SKM-1 (cell line): ENCODE measurements at regions not wholly inside any gene's neighbourhood (a gene's known extent, or its start where the extent isn't known, plus 50 kb on each side); places are given as distances from the start of the nearest gene placed in this dataset.

Source experiments
- DNase-seq: peaks from one replicate; lab custom pipeline; 2025; ENCODE audit not compliant: unreplicated experiment; lab: John Stamatoyannopoulos, UW

- DNase-seq = no peak
Observed at GRCh38 chr2:186433777-186434432, 52.2 kb upstream of the ZC3H15 start.
